NCI-H345 (cell line): ENCODE measurements at regions not wholly inside any gene's neighbourhood (a gene's known extent, or its start where the extent isn't known, plus 50 kb on each side); places are given as distances from the start of the nearest gene placed in this dataset.

Experiments used
- DNase-seq: peaks from one replicate; lab custom pipeline; 2025; lab: John Stamatoyannopoulos, UW

DNA sequence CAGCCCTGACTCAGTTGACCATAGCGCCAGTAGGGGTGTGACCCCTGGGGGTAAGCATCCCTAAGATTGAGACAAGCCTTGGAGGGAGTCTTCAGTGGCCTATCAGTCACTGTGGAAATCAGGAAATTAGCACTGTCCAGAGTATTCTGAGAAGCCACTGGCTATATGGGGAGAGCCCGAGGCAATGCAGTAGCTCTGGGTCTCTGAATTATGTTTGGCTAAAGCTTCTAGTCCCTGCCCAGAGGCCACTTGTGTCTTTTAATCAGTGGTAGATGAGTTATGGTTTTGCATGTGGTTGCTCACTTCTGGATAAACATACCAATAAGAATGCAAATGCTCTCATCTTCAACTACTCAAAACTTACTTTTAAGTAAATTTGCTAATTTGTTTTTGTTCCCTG is 100.6 kb upstream of the TOX3 start:
- DNase-seq, result no peak

DNA sequence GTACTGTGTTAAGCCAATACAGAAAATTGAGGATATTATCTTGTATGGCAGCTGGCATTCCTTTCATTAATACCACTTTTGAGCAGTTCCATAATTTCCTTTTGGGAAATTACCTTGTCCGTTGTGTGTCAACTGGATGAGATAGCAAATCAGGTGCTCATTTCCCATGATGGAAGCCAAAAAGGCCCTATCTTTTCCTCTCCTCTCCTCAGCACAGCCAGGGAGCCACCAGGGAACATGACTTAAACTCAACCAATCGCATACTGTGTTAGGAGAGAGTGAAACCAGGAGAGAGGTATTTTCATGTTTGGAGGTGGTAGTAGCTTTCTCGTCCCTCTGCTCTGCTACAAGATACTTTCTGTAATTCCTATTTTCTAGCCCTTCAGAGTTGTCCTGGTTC is 96.1 kb upstream of the TOX3 start:
- no peak for DNase-seq

DNA sequence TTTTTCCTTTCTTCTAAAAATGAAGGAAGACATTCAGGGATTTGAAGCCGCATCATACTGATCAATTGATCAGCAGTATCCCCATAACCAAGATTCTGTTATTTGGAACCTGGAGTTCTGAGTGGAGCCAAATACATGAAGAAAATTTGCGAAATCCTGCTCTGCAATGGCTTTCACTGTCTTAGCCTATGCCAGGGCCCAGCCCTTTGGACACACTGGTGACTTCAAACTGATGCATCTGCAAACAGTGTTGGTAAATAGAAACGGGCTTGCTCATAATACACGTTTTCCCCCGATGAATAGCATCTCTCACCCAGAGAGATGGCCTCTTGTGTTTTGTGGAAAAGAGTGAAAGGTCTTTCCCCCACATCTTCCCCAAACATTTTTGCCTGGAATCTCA is 87.6 kb upstream of the TOX3 start:
- peak; percentile 36 for DNase-seq

DNA sequence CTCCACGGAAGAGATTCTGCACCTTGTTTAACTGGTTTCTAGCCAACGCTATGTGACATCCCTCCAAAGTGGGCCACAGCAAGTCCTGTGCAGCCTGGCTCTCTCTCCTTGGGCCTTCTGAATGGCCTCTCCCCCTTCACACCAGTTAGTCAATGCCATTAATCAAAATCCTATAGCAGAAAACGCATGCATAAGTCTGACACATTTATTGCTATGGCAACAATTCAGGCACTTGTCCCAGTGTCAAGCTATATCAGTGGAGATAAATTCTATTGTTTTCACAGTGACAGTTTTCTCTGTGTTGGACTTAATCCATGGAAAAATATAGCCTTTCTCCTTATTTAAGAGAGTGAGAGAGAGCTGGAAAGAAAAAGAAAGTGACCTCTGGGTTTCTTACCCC is 87.2 kb upstream of the TOX3 start:
- peak; percentile 18 for DNase-seq

DNA sequence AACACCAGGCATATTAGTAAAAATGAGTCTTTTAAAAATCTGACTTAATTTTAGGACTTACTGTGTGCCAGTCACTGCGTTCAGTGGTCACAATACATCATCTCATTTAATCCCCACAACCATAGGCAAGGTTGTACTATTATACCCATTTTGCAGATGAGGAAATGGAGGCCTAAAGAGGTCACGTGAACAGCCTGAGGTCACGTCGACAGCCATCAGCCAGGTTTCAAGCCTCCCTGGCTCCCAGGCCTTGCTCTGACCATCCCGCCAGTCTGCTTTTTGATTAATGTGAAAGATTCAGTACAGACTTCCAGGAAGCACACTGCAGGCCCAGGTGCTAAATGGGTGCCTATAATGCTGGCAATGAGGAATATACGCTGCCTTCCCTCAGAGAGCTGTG is 86.3 kb upstream of the TOX3 start:
- DNase-seq, result no peak

DNA sequence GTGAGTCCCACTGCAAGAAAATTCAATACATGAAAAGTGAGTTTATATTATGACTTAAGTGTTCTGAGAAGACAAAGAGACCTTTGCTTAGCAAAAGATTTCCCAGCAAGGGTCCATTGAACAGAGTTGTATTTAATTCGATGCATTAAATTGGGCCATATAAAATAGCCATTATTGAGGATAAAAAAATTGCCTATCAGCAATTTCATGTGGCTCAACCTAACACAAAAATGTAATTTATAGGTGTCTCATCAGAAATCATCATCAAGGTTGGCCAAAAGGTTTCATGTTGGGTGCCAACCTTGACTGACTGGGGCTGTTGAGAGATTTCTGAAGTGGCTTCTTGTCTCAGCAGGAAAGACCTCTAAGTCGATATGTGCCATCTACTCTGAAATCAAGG is 84.8 kb upstream of the TOX3 start:
- no peak for DNase-seq

DNA sequence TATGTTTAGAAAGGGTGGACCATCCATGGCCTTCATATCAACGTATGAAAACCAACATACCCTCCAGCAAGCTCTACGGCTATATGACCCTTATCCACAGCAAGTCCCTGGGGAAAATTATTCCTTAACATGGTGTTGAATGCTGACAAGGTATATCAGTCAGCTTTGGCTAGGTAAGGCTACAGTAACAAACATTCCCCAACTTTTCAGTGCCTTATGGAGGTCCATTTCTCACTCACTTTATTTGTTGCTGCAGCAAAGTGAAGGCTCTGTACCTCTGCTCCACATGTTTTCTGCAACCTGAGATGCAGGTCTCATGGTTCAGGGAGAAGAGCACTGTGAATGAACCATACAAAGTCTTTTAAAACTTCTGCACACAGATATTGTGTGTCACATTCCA is 83.8 kb upstream of the TOX3 start:
- no peak for DNase-seq

DNA sequence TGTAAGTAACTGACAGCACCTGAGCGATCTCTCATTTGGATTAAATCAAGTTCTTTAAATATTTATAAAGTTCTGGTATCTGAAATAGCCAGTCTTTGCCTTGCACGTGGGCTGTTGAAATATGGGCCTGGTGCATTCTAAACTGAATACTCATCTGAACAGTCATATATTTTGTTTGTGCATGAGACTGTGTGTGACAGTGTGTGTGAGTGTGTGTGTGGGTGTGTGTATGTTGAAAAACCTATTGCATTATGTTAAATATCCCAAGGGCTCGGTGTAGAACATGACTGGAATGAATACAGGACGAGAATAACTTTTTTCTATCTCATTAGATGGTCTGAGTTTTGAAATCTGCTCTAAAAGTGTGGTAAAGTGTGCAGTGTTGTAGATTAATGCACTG is 82.4 kb upstream of the TOX3 start:
- no peak for DNase-seq

DNA sequence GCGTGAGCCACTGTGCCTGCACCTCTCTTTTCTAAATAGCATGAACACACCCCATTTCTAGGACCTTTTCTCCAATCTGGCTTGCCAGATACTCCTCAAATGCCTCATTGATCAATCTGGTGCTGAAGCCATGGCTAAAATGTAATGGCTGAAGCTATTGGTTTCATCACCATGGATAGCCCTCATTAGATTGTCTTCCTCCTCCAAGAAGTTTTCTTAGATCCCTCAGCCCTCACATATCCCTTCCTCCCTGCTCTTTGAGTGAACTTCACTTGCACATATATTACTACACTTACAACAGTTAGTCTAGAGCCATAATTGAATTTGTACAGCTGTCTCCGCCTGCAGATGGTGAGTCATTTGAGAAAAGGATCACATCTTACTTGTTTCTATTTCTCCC is 77.9 kb upstream of the TOX3 start:
- no peak for DNase-seq

DNA sequence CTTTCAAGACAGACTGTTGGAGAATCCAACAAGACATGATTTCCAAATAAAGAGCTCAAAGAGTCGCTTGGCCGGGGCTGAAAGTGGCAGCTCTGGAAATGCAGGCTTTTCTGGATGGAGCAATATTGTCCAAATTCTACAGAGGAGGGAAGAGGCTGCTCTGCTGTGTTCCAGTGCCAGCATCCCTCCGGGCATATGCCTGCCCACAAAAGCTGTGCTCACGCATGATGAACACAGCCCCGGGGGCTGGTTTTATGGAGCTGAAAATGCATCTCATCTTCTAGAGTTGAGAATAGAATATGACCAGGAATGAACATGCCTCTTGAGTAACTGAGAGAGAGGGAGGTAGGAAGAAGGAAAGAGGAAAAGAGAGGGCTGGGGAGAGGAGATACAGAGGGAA is 74.7 kb upstream of the TOX3 start:
- DNase-seq, result peak; percentile 23

DNA sequence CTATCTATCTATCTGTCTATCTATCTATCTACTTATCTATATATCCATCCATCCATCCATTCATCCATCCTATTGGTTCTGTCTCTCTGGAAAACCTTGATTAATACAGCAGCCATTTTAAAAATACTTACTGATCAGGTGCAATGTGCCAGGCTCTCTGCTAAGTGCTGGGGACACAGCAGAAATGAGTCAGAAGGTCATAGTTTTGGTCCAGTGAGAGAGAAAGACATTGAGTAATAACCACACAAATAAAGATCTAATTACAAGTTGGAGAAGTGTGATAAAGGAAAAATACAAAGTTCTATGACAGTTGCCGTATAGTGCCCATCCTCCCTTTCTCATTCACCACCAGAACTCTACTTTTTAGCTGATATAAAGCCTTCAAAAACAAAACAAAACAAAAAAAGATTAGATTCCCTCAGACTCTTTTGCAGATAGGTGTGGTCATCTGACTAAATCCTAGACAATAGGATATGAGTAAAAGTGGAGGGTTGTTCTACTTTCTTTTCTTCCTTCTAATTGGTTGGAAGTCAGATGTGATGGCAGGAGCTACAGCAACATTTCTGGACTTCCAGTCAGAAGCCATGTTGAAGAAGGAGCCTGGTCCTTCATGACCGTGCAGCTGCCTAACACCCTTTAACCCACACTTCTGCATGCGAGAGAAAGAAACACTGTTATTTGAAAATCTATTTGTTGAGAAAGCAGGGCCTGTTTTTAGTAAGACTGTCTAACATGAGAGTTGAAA is 72.0 kb upstream of the TOX3 start:
- DNase-seq, result no peak

DNA sequence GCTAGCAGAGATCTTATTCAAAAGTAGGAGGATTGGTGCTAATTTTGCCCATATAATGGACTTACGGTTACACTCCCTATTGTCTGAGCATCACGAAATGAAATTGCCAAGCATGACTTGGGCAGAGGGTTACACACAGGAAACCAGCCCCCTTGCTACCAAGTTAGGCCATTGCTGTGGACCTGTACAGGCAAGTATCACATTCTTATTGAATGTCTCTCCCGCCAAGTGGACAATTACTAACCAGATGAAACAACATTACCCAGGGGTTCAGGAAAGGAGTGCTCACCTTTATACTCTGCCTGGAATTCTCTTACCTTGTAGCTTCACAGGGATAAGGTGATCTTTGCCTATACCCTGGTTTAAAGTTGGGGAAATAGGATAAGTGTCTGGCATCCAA is 70.6 kb upstream of the TOX3 start:
- no peak for DNase-seq

DNA sequence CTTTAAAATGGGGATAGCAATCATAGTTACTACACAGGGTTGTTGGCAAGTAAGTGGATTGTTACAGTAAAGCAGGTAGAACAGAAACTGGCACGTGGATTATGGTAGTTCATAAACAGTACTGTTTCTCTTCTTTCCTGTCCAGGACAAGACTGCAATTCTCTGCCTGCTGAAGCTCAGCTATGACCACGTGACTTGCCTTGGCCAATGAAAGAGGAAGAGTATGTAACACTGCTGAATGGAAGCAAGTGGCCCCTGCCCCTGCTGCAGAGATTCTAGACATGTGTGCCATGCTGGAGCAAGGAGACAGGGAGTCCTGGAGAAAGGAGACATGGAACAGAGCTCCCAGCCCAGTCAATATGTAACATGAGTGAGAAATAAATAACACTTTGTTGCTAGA is 66.6 kb upstream of the TOX3 start:
- DNase-seq, result no peak

DNA sequence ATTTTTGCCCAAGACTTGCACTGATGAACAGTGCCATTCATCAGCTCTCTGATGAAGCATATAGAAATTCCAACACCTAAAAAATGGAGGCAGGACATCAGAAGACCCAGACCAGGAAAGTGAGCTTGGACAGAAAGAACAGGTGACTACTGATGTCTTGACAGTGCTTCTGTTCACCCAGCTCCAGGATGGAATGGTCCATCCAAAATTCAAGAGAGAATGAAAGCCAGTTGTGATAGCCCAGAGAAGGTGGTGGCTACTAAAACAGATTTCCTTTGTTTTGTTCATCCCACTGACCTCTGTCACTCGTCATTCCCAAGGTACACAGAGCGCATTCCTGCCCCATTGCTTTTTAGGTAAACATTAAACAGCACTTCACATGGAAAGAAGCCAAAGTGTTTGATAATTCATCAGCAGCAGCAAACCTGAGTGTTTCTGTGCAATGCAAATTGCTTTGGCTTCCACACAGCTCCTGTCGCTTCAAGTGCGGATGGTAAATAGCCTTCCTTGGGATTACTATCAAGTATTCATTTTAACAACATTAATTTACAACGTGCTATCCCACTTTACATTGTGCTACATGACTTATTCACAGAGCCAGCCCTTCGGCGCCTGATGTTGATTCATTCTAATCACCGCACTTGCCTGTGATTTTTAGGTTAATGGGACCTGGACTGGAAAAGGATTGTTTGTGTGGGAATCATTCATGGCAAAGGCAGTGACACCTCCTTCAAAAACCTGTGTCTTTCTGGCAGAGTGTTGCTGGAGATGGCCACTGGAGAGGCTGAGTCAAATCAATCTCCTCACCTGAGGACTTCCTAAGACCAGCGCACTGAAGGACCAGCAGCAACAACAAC is 65.1 kb upstream of the TOX3 start:
- DNase-seq, result peak; percentile 83

DNA sequence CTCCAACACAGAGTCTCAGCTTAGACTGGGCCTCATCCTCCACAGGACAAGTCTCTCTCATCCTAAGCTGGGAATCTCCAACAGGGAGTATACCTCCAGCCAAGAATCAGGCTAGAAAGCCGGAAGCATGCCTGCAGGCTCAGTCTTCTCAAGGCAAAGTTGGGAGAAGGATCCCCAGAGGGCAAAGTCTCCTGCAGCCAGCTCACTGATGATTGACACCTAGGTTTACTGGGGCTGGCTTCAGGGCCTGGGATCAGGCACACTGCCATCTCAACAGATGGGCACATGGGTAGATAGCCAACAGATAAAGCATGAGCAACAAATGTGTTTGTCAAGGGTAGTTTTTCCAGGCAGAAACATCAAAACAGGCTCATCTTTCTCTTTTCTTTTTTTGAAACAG is 56.1 kb upstream of the TOX3 start:
- no peak for DNase-seq

DNA sequence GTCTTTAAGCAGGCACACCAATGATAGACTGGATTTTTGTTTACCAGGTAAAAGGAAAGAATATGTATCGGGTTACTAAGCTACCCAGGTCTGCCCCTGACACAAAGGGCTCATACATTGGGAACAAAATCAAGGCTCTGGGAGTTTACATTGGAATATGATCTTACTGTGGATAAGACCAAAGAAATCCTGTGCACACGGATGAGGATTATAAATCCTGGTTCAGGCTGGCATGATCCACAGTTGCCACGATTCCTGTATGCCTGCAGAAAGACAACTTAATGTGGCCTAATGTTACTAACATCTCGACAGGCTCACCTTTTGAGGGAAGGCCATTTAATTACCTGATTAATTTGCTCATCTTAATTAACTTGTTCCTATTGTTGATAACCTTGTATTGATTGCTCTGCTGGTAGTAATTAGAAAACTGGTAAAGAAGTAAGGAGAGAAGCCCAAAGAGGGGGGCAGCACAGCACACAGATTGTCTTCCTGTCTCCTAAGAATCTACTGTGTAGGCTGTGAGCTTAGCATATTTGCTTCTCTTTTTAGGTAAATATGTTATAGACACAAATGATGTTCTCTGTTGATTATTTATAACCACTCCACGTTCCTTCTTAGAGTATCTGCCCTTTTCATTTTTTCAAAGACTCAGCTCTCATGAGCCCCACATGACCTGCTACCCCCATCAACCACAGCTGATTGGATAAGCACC is 51.0 kb upstream of the TOX3 start:
- DNase-seq, result peak; percentile 91

DNA sequence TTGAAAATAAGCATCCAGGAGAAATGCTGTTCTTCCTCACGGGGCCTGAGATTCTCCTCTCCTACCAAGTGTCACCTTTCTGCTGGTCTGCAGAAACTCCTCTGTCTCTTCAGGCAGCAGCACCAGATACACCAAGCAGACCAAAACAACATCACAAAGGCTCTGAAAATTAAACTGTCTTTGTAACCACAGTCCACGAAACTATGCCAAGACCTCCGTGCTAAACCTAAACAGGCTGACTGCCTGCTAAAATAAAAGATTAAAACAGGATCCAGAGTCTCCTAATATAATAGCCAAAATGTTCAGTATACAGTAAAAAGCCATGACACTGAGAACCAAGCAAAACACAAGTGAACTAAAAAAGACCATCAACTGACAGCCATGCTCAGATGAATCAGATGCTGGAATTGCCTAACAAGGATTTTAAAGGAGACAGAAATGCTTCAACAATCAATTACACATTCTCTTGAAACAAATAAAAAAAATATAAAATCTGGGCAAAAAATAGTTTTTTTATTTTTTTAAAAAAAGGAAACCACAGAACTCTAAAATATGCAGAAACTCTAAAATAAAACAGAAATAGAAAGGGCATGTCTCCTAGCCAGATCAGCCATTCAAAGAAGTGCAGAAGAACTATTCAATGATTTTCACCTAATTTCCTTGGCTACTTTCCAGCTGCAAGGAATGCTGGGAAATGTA is 50.3 kb upstream of the TOX3 start:
- no peak for DNase-seq
